ENCODE measurements at regions not wholly inside any gene's neighbourhood (a gene's known extent, or its start where the extent isn't known, plus 50 kb on each side); places are given as distances from the start of the nearest gene placed in this dataset.

DNA sequence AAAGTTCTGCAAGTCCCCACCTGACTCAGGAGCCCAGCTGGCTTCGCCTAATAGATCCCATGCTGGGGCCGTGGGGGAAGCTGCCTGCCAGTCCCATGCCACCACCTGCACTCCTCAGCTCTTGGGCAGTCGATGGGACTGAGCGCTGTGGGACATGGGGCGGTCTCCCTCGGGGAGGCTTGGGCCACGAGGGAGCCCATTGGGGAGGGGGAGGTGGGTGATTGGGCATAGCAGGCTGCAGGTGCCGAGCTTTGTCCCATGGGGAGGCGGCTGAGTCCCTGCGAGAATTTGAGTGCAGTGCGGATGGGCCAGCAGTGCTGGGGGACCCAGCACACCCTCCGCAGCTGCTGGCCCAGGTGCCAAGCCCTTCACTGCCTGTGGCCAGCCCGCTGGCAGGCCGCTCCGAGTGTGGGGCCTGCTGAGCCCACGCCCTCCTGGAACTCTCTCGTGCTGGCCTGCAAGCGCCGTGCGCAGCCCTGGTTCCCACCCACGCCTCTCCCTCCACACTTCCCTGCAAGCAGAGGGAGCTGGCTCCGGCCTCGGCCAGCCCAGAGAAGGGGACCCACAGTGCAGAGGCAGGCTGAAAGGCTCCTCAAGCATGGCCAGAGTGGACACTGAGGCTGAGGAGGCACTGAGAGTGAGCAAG is 467.3 kb downstream of the IRS2 start:
- TF ChIP-seq, protein P1, sequence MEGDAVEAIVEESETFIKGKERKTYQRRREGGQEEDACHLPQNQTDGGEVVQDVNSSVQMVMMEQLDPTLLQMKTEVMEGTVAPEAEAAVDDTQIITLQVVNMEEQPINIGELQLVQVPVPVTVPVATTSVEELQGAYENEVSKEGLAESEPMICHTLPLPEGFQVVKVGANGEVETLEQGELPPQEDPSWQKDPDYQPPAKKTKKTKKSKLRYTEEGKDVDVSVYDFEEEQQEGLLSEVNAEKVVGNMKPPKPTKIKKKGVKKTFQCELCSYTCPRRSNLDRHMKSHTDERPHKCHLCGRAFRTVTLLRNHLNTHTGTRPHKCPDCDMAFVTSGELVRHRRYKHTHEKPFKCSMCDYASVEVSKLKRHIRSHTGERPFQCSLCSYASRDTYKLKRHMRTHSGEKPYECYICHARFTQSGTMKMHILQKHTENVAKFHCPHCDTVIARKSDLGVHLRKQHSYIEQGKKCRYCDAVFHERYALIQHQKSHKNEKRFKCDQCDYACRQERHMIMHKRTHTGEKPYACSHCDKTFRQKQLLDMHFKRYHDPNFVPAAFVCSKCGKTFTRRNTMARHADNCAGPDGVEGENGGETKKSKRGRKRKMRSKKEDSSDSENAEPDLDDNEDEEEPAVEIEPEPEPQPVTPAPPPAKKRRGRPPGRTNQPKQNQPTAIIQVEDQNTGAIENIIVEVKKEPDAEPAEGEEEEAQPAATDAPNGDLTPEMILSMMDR (IDR thresholded peaks at IDR 0.05), result no peak
- TF ChIP-seq POLR2AphosphoS5 (IDR thresholded peaks at IDR 0.05) (no peak), POLR2A (IDR thresholded peaks at IDR 0.05) (no peak), EP300 (IDR thresholded peaks at IDR 0.05) (no peak)

Data from gastroesophageal sphincter (tissue), 3 donors.